Subcutaneous abdominal adipose tissue (tissue), 5 donors: ENCODE measurements at regions not wholly inside any gene's neighbourhood (a gene's known extent, or its start where the extent isn't known, plus 50 kb on each side); places are given as distances from the start of the nearest gene placed in this dataset.
A peak's percentile ranks its signal among the peaks of the same experiment; 100 is the strongest.

Experiments
- H3K27ac ChIP-seq: one replicate; pipeline ENCODE4 v1.7.0; 2013; ENCODE audit warnings: low read depth, mild to moderate bottlenecking, inconsistent platforms, low read length, moderate library complexity
- H3K27me3 ChIP-seq, 5 donors: one replicate each; pipeline ENCODE4 v1.7.0; 2013; ENCODE audit warnings: low read length in 5 of 5, inconsistent platforms in 1 of 5; ENCODE audit not compliant: control insufficient read depth in 5 of 5, insufficient read depth in 4 of 5
- H3K36me3 ChIP-seq, 5 donors: one replicate each; pipeline ENCODE4 v1.7.0; 2013; ENCODE audit warnings: low read length in 5 of 5; ENCODE audit not compliant: control insufficient read depth in 5 of 5, insufficient read depth in 5 of 5
- H3K4me1 ChIP-seq, 5 donors: one replicate each; pipeline ENCODE4 v1.7.0; 2013; ENCODE audit warnings: low read length in 5 of 5, mild to moderate bottlenecking in 3 of 5, moderate library complexity in 1 of 5; ENCODE audit not compliant: control insufficient read depth in 5 of 5, insufficient read depth in 5 of 5
- H3K4me3 ChIP-seq, 5 donors: one replicate each; pipeline ENCODE4 v1.7.0; 2013; ENCODE audit warnings: low read length in 5 of 5, low read depth in 1 of 5
- H3K9ac ChIP-seq, 5 donors: one replicate each; pipeline ENCODE4 v1.7.0; 2013; ENCODE audit warnings: low read length in 5 of 5, mild to moderate bottlenecking in 4 of 5, moderate library complexity in 3 of 5
- H3K9me3 ChIP-seq, 5 donors: one replicate each; pipeline ENCODE4 v1.7.0; 2013; ENCODE audit warnings: low read length in 5 of 5; ENCODE audit not compliant: control insufficient read depth in 5 of 5
- donor health status: healthy.
- donor health status: healthy.
- donor health status: healthy.
- donor health status: healthy.
- donor health status: healthy.

- Histone ChIP-seq H3K27ac (no peak overlapping the region), H3K36me3 (no peaks in the 10 kb centered on the region), H3K4me1 (peaks cover 0 to 9% (median 3%) of the 10 kb centered on the region in 5 donors), H3K9ac (no peak overlapping the region), H3K9me3 (no peaks in the 10 kb centered on the region), H3K4me3 (no peak overlapping the region), H3K27me3 (no peaks in the 10 kb centered on the region)
Observed at GRCh38 chr5:4983701-4984100, 156.4 kb upstream of the ADAMTS16 start.

- Histone ChIP-seq H3K9ac (no peak overlapping the region), H3K27me3 (no peaks in the 10 kb centered on the region), H3K4me1 (peaks cover 0 to 16% (median 4%) of the 10 kb centered on the region in 5 donors), H3K9me3 (no peaks in the 10 kb centered on the region), H3K36me3 (no peaks in the 10 kb centered on the region), H3K4me3 (no peak overlapping the region), H3K27ac (no peak overlapping the region)
Observed at GRCh38 chr5:4984461-4984860, 155.7 kb upstream of the ADAMTS16 start.

GRCh38 chr5:4987431-4987830 lies 152.7 kb upstream of the ADAMTS16 start:
- Histone ChIP-seq H3K4me1 (peaks cover 0 to 33% (median 11%) of the 10 kb centered on the region in 5 donors), H3K27me3 (no peaks in the 10 kb centered on the region), H3K27ac (peak overlapping the region; percentile 37), H3K9ac (no peak overlapping the region), H3K4me3 (no peak overlapping the region), H3K9me3 (no peaks in the 10 kb centered on the region), H3K36me3 (no peaks in the 10 kb centered on the region)

- Histone ChIP-seq H3K4me3 (no peak overlapping the region), H3K4me1 (peaks cover 0 to 33% (median 11%) of the 10 kb centered on the region in 5 donors), H3K36me3 (no peaks in the 10 kb centered on the region), H3K27me3 (no peaks in the 10 kb centered on the region), H3K9ac (no peak overlapping the region), H3K9me3 (no peaks in the 10 kb centered on the region), H3K27ac (peak overlapping the region; percentile 77)
Observed at GRCh38 chr5:4989118-4989517, 151.0 kb upstream of the ADAMTS16 start.

GRCh38 chr5:4990017-4990416 lies 150.1 kb upstream of the ADAMTS16 start:
- no peaks in the 10 kb centered on the region for H3K27me3 ChIP-seq
- H3K9ac ChIP-seq = peak overlapping the region in 1 of 5 donors; percentile 37
- H3K9me3 ChIP-seq = no peaks in the 10 kb centered on the region
- no peaks in the 10 kb centered on the region for H3K36me3 ChIP-seq
- no peak overlapping the region for H3K4me3 ChIP-seq
- peaks cover 0 to 34% (median 13%) of the 10 kb centered on the region in 5 donors for H3K4me1 ChIP-seq
- peak overlapping the region; percentile 77 for H3K27ac ChIP-seq

GRCh38 chr5:4990462-4990861 lies 149.7 kb upstream of the ADAMTS16 start:
- Histone ChIP-seq H3K4me1 (peaks cover 0 to 38% (median 15%) of the 10 kb centered on the region in 5 donors), H3K4me3 (no peak overlapping the region), H3K27ac (peak overlapping the region; percentile 77), H3K36me3 (no peaks in the 10 kb centered on the region), H3K9me3 (no peaks in the 10 kb centered on the region), H3K9ac (peak overlapping the region in 1 of 5 donors; percentile 14), H3K27me3 (no peaks in the 10 kb centered on the region)

- Histone ChIP-seq H3K4me1 (peaks cover 0 to 38% (median 15%) of the 10 kb centered on the region in 5 donors), H3K27ac (no peak overlapping the region)
Observed at GRCh38 chr5:4991925-4992324, 148.2 kb upstream of the ADAMTS16 start.

GRCh38 chr5:4995014-4995413 lies 145.1 kb upstream of the ADAMTS16 start:
- no peaks in the 10 kb centered on the region for H3K36me3 ChIP-seq
- no peaks in the 10 kb centered on the region for H3K27me3 ChIP-seq
- H3K9ac ChIP-seq = no peak overlapping the region
- peaks cover 0 to 18% (median 5%) of the 10 kb centered on the region in 5 donors for H3K4me1 ChIP-seq
- no peak overlapping the region for H3K4me3 ChIP-seq
- H3K9me3 ChIP-seq = no peaks in the 10 kb centered on the region
- no peak overlapping the region for H3K27ac ChIP-seq

More at GRCh38 chr5:4991925-4992324, 148.2 kb upstream of the ADAMTS16 start:
- Histone ChIP-seq H3K9me3 (no peaks in the 10 kb centered on the region), H3K36me3 (no peaks in the 10 kb centered on the region), H3K4me3 (no peak overlapping the region), H3K27me3 (no peaks in the 10 kb centered on the region), H3K9ac (no peak overlapping the region)

GRCh38 chr5:5005353-5005752 lies 134.8 kb upstream of the ADAMTS16 start:
- Histone ChIP-seq H3K36me3 (no peaks in the 10 kb centered on the region), H3K27ac (no peak overlapping the region), H3K9me3 (no peaks in the 10 kb centered on the region), H3K27me3 (no peaks in the 10 kb centered on the region), H3K4me3 (no peak overlapping the region), H3K4me1 (no peaks in the 10 kb centered on the region), H3K9ac (no peak overlapping the region)

- no peaks in the 10 kb centered on the region for H3K9me3 ChIP-seq
- no peak overlapping the region for H3K4me3 ChIP-seq
- no peaks in the 10 kb centered on the region for H3K4me1 ChIP-seq
- H3K36me3 ChIP-seq = no peaks in the 10 kb centered on the region
- H3K27ac ChIP-seq = no peak overlapping the region
- H3K9ac ChIP-seq = no peak overlapping the region
- no peaks in the 10 kb centered on the region for H3K27me3 ChIP-seq
Observed at GRCh38 chr5:5006548-5006947, 133.6 kb upstream of the ADAMTS16 start.

- no peaks in the 10 kb centered on the region for H3K27me3 ChIP-seq
- H3K9me3 ChIP-seq = no peaks in the 10 kb centered on the region
- H3K36me3 ChIP-seq = no peaks in the 10 kb centered on the region
- no peak overlapping the region for H3K4me3 ChIP-seq
- no peaks in the 10 kb centered on the region for H3K4me1 ChIP-seq
- no peak overlapping the region for H3K9ac ChIP-seq
- H3K27ac ChIP-seq = no peak overlapping the region
Observed at GRCh38 chr5:5009240-5009639, 130.9 kb upstream of the ADAMTS16 start.
